NB4 (cell line): ENCODE measurements at regions not wholly inside any gene's neighbourhood (a gene's known extent, or its start where the extent isn't known, plus 50 kb on each side); places are given as distances from the start of the nearest gene placed in this dataset.

Source experiments
- CTCF ChIP-seq: IDR thresholded peaks from one replicate; pipeline ENCODE4 v1.5.1; 2012; ENCODE audit warnings: low read depth, low read length
- MAX ChIP-seq: IDR thresholded peaks from 2 replicates; pipeline ENCODE4 v1.6.1; 2011; ENCODE audit warnings: low read depth, low read length
- MYC ChIP-seq: IDR thresholded peaks from 2 replicates; pipeline ENCODE4 v1.6.1; 2011; ENCODE audit warnings: low read depth, low read length
- POLR2A ChIP-seq: IDR thresholded peaks from 2 replicates; pipeline ENCODE4 v1.6.1; 2011; ENCODE audit warnings: mild to moderate bottlenecking; ENCODE audit not compliant: insufficient read length; ENCODE audit errors: extremely low read depth

- TF ChIP-seq CTCF (no peak), POLR2A (no peak), MYC (no peak), MAX (no peak)
Observed at GRCh38 chr6:168229368-168229752, 90.2 kb downstream of the DACT2 start.
